GM19043 (cell line): ENCODE measurements at regions not wholly inside any gene's neighbourhood (a gene's known extent, or its start where the extent isn't known, plus 50 kb on each side); places are given as distances from the start of the nearest gene placed in this dataset.

Source experiments
- ATAC-seq: cut with Tn5 transposase; IDR thresholded peaks from one replicate; pipeline ENCODE4 v1.9.1; 2021; ENCODE audit warnings: low read depth; ENCODE audit not compliant: unreplicated experiment

- ATAC-seq: no peak
These were observed 406.6 kb upstream of the MEF2C start for GRCh38 chr5:89289604-89290003.

- ATAC-seq: no peak
These were observed 405.0 kb upstream of the MEF2C start for GRCh38 chr5:89287964-89288363.

- ATAC-seq: no peak
These were observed 403.3 kb upstream of the MEF2C start for GRCh38 chr5:89286320-89286719.

- ATAC-seq: no peak
These were observed 400.9 kb upstream of the MEF2C start for GRCh38 chr5:89283728-89284493.

GRCh38 chr5:89282554-89283510 is 399.8 kb upstream of the MEF2C start:
- ATAC-seq: no peak

GRCh38 chr5:89281766-89282553 is 399.0 kb upstream of the MEF2C start:
- ATAC-seq: no peak

GRCh38 chr5:89281211-89281610 is 398.2 kb upstream of the MEF2C start:
- no peak for ATAC-seq

GRCh38 chr5:89280103-89281037 is 397.4 kb upstream of the MEF2C start:
- no peak for ATAC-seq

GRCh38 chr5:89279391-89280036 is 396.5 kb upstream of the MEF2C start:
- ATAC-seq: no peak

GRCh38 chr5:89277816-89278215 is 394.8 kb upstream of the MEF2C start:
- ATAC-seq: no peak

GRCh38 chr5:89276566-89277305 is 393.8 kb upstream of the MEF2C start:
- no peak for ATAC-seq

GRCh38 chr5:89275066-89275855 is 392.3 kb upstream of the MEF2C start:
- no peak for ATAC-seq

- no peak for ATAC-seq
These were observed 390.3 kb upstream of the MEF2C start for GRCh38 chr5:89273289-89273688.

GRCh38 chr5:89270901-89271300 is 387.9 kb upstream of the MEF2C start:
- ATAC-seq: no peak

GRCh38 chr5:89269721-89270120 is 386.7 kb upstream of the MEF2C start:
- ATAC-seq: no peak

- ATAC-seq: no peak
These were observed 385.5 kb upstream of the MEF2C start for GRCh38 chr5:89268460-89268859.

GRCh38 chr5:89267788-89268187 is 384.8 kb upstream of the MEF2C start:
- no peak for ATAC-seq
